ENCODE measurements at regions not wholly inside any gene's neighbourhood (a gene's known extent, or its start where the extent isn't known, plus 50 kb on each side); places are given as distances from the start of the nearest gene placed in this dataset.

GRCh38 chr9:79165020-79165780 is 406.6 kb upstream of the TLE4 start:
- H3K36me3 ChIP-seq = no peaks in the 10 kb centered on the region
- no peaks in the 10 kb centered on the region for H3K4me1 ChIP-seq
- intact Hi-C loops (cut with DNase I) = no loop called here
- no peak for ATAC-seq
- H3K27me3 ChIP-seq = no peaks in the 10 kb centered on the region
- 54 to 55% methylated on average over 5 of the region's 5 CpGs for WGBS, 2 donors
- FAIRE-seq = no peak
- DNase-seq = no peak
- H3K9me3 ChIP-seq = no peaks in the 10 kb centered on the region
- H3K27ac ChIP-seq = no peak overlapping the region
- no peak overlapping the region for H3K4me3 ChIP-seq
- no peak for TF ChIP-seq CTCF (IDR thresholded peaks at IDR 0.05)

GRCh38 chr9:79166005-79166404 is 405.8 kb upstream of the TLE4 start:
- H3K27me3 ChIP-seq = no peaks in the 10 kb centered on the region
- WGBS, 2 donors = 9% methylated on average over 3 of the region's 3 CpGs
- H3K27ac ChIP-seq = no peak overlapping the region
- ATAC-seq (no peak), FAIRE-seq (no peak), DNase-seq (no peak)
- intact Hi-C loops (cut with DNase I) = no loop called here
- H3K4me1 ChIP-seq = no peaks in the 10 kb centered on the region
- H3K9me3 ChIP-seq = no peaks in the 10 kb centered on the region
- TF ChIP-seq CTCF (IDR thresholded peaks at IDR 0.05) = no peak
- no peak overlapping the region for H3K4me3 ChIP-seq
- H3K36me3 ChIP-seq = no peaks in the 10 kb centered on the region

- Histone ChIP-seq H3K27me3 (no peaks in the 10 kb centered on the region), H3K9me3 (no peaks in the 10 kb centered on the region), H3K27ac (no peak overlapping the region), H3K4me3 (no peak overlapping the region), H3K36me3 (no peaks in the 10 kb centered on the region), H3K4me1 (no peaks in the 10 kb centered on the region)
- intact Hi-C loops (cut with DNase I) = no loop called here
- FAIRE-seq = no peak
- TF ChIP-seq CTCF (IDR thresholded peaks at IDR 0.05) = no peak
- no peak for ATAC-seq
- DNase-seq = no peak
- 91 to 96% methylated on average over 1 of the region's 1 CpG for WGBS, 2 donors
These were observed 401.1 kb upstream of the TLE4 start for GRCh38 chr9:79170643-79171042.

- no peak for TF ChIP-seq CTCF (IDR thresholded peaks at IDR 0.05)
- FAIRE-seq = no peak
- no peaks in the 10 kb centered on the region for H3K9me3 ChIP-seq
- no peaks in the 10 kb centered on the region for H3K36me3 ChIP-seq
- H3K27me3 ChIP-seq = no peaks in the 10 kb centered on the region
- H3K27ac ChIP-seq = no peak overlapping the region
- no peak for ATAC-seq
- intact Hi-C loops (cut with DNase I) = no loop called here
- H3K4me1 ChIP-seq = no peaks in the 10 kb centered on the region
- 76 to 77% methylated on average over 3 of the region's 3 CpGs for WGBS, 2 donors
- H3K4me3 ChIP-seq = no peak overlapping the region
- DNase-seq = no peak
These were observed 397.8 kb upstream of the TLE4 start for GRCh38 chr9:79173932-79174331.

GRCh38 chr9:79176014-79176697 is 395.6 kb upstream of the TLE4 start:
- H3K27ac ChIP-seq = no peak overlapping the region
- intact Hi-C loops (cut with DNase I) = no loop called here
- no peaks in the 10 kb centered on the region for H3K4me1 ChIP-seq
- H3K9me3 ChIP-seq = no peaks in the 10 kb centered on the region
- WGBS, 2 donors = 18 to 24% methylated on average over 4 of the region's 4 CpGs
- H3K36me3 ChIP-seq = no peaks in the 10 kb centered on the region
- H3K4me3 ChIP-seq = no peak overlapping the region
- no peak for FAIRE-seq
- DNase-seq = no peak
- no peak for ATAC-seq
- no peak for TF ChIP-seq CTCF (IDR thresholded peaks at IDR 0.05)
- no peaks in the 10 kb centered on the region for H3K27me3 ChIP-seq

Data from pancreas (tissue), 10 donors.